LNCAP (cell line): ENCODE measurements at regions not wholly inside any gene's neighbourhood (a gene's known extent, or its start where the extent isn't known, plus 50 kb on each side); places are given as distances from the start of the nearest gene placed in this dataset.

Source experiments
- TF ChIP-seq, protein P1 (sequence below): fragments of 450-650 bp; IDR thresholded peaks from 2 replicates; pipeline ENCODE4 v1.5.1; 2017; ENCODE audit warnings: mild to moderate bottlenecking

- TF ChIP-seq, protein P1, sequence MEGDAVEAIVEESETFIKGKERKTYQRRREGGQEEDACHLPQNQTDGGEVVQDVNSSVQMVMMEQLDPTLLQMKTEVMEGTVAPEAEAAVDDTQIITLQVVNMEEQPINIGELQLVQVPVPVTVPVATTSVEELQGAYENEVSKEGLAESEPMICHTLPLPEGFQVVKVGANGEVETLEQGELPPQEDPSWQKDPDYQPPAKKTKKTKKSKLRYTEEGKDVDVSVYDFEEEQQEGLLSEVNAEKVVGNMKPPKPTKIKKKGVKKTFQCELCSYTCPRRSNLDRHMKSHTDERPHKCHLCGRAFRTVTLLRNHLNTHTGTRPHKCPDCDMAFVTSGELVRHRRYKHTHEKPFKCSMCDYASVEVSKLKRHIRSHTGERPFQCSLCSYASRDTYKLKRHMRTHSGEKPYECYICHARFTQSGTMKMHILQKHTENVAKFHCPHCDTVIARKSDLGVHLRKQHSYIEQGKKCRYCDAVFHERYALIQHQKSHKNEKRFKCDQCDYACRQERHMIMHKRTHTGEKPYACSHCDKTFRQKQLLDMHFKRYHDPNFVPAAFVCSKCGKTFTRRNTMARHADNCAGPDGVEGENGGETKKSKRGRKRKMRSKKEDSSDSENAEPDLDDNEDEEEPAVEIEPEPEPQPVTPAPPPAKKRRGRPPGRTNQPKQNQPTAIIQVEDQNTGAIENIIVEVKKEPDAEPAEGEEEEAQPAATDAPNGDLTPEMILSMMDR = no peak
Observed at GRCh38 chr9:110030632-110031031, 177.3 kb downstream of the C9orf152 start.

- TF ChIP-seq, protein P1 = no peak
Observed at GRCh38 chr9:110031511-110032173, 176.3 kb downstream of the C9orf152 start.

DNA sequence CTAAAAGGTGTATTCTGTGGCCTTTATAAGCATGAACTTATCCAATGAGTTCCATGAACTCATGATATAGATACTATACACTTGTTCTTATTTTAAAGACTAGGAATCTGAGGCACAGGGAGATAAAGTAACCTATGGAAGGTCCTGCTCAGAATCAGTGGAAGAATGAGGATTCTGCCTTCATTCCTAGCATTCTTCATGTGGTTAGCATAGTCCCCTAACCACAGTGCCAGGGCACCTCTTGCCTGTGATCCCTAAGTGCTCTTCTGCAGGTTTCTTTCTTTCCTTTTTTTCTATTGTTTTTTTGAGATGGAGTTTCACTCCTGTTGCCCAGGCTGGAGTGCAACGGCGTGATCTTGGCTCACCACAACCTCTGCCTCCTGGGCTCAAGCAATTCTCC is 174.1 kb downstream of the C9orf152 start:
- TF ChIP-seq, protein P1 = no peak

DNA sequence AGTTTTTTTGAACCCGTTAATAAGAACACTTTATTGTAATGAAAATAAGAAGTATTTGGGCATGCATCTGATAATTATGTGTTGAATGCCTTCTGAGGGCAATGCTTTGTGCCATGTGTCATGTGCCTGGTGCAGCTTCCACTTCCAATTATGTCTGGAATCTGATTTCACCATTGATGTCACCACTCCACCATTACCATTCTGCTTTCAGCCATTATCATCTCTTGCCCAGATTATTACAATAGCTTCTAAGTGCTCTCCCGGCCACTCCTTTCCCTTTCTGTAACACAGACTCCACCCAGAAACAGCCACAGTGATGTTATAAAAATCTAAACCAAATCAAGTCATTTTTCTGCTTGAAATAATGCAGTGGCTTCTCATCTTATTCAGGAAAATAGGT is 171.7 kb downstream of the C9orf152 start:
- TF ChIP-seq, protein P1 = no peak

DNA sequence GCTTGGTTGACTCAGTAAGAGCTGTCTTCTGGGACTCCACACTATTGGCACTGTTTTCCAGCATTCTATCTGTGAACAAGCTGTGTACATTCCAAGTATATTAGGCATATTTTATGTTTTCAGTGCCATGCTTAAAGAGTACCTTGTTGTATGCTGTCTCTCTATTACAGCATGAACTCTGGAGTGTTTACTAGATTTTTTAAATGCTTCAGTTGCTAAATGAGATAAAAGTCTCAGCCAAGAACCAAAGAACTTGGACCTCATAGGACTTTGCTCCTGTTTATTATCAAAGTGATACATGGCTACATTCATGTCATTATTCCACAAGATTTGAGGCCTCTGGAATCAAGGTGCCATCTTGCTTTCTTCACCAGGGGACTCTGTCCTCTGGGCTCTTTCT is 167.2 kb downstream of the C9orf152 start:
- TF ChIP-seq, protein P1 = no peak

DNA sequence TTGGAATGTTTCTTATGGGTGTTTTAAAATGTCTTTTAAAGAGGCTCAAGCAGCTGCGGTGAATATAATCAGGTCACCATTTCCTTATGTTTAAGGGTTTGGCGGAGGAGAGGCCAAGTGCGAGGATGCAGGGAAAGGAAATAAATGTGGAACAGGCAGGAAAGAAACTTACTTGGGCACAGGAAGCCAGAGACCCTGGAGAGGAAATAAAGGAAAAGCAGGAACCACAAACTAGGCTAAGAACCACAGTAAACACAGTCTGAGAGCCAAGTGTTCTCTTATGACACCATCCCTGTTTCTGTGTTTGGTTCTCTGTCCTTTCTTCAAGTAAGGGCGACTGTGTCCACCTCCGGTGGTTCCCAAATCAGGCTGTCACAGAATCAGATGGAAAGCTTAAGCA is 166.5 kb downstream of the C9orf152 start:
- TF ChIP-seq, protein P1 = no peak

- TF ChIP-seq, protein P1 = no peak
Observed at GRCh38 chr9:110047232-110047954, 160.6 kb downstream of the C9orf152 start.
